ENCODE measurements at regions not wholly inside any gene's neighbourhood (a gene's known extent, or its start where the extent isn't known, plus 50 kb on each side); places are given as distances from the start of the nearest gene placed in this dataset.

DNA sequence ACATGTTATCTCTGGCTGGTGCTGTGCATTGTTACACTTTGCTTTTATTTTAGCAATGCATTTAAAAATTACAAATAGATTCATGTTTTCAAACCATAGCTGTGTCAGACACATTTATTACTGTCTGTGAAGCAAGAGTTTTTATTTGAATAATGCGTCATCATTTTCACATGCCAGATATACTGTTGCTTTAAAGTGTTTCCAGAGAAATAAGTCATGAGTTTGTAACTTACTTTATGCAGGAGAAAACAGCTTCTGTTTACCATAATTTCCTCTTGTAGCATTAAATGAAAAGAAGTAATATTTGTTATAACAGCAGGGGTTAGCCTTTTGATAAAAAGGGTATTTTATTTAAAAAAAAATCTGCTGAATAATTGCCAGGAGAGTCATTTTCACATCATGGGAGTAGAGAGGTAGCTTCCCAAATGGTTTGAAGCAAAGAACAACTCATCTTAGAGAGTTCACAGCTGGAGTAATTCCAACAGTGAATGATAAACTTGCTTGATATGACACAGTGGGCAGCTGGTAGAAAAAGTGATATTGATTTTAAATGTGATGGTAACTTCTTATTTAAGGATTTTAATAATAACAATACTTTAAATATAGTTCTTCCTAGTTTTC is 1274.5 kb upstream of the CRIM1 start:
- no peak for DNase-seq

DNA sequence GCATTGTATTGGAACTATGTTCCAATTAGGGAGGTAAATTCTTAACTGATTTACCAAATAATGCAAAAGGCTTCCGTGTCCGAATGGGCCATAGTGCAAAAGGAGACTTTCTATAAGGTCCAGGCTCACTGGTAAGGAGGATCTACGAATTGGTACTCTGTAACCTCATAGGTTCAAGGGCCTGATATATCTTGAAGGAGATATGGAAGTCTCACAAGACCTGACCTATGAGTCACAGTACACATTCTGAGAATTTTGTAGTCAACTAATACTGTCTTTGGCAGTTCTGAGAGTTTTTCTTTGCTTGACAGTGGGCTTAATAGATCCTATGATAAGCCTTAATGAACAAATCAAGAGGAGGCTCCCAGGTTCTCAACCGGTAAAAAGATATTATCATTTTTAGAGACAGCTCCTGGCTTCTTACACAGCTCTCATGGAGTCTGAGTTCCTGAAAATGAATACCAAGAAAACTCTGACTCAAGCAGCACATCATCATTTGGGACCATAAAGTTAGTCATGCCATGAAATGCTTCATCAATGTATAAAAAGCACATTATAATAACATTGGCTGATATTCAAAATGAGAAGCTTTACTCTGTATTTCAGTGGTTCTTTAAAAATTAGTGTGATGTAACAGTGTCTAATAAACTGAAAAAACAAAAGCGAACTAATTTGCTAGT is 1275.2 kb upstream of the CRIM1 start:
- no peak for DNase-seq

DNA sequence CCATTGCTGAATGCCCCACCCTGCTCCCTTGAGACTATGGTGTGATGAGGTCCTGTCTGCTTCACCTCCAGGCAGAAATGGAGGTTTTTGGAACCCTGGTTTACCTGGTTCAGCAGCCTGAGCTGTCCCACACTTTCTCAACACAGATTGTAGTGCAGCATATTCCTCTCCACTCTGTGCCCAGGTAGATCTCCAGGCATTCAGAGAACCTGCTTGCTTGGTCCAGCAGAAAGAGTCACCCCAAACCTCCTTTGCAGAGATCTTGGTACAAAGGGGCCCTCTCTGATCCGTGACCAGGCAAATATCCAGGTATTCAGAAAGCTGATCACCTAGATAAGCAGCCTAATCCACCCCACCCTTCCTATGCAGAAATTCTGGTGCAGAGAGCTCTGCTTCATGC is 1288.2 kb upstream of the CRIM1 start:
- DNase-seq, result no peak

DNA sequence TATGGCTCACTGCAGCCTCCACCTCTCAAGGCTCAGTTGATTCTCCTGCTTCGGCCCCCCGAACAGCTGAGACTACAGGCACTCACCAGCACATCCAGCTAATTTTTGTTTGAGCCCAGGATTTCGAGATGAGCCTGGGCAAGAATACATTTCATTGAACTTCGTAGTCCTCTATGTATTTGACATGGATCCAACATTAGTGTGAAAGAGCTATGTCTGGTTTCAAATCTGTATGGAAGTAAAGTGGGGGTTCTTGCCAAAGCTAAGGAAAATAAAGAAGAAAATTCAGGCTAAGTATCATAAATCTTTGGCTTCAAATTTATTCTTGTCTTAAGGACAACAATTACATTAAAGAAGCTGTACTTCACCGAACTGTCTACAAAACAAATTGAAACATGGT is 1291.7 kb upstream of the CRIM1 start:
- DNase-seq, result no peak

DNA sequence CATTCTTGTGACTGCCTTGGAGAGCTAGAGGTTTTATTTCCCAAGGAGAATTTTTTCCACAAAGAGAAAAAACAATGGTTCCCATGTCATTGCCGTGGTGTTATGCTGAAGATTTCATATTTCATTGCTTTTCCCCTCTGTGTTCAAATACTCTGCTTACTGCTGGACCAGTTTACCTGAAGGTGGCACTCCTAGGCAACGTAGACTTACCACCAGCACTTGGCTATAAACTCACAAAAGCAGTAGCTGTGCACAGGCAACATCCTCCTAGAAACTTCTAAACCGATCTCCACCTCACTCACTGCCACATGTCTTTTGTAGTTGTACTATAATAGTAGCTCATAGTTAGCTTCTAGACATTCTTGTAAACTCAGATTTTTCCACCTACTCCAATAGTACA is 1319.7 kb upstream of the CRIM1 start:
- DNase-seq, result no peak

DNA sequence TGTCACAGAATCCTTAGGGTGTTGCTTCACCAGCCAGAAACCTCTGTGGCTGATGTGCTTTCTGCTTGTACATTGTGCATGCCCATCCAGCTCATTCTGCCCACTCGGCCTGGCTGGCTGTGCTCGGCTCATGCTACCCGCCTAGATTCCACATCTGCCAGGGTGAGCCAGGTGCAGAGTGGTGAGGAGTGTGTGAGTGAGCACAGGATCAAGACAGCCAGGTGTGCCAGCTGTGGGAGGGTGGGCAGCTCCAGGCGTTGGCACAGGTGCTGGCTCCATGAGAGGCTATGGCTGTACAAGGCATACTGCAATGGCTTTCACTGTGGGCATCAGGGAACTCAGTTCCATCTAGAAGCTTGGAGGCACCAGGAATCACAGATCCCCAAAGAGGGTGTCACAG is 1321.8 kb upstream of the CRIM1 start:
- DNase-seq, result no peak

DNA sequence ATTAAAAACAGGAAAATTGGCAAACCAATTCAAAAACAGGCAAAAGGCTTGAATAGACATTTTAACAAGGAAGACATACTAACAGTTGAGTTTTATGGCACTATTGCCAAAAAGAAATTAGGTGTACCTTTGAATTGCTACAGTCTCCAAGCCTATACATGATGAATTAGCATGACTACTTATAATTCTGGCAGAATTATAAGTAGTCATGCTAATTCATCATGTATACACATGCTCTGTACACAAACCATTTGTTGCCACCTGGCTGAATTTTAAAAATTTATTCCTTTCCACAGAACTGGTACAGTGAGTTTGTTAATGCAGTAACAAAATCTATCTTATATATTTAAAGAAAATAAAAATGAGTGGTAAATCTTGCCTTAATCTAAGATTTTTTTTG is 1332.0 kb upstream of the CRIM1 start:
- no peak for DNase-seq

DNA sequence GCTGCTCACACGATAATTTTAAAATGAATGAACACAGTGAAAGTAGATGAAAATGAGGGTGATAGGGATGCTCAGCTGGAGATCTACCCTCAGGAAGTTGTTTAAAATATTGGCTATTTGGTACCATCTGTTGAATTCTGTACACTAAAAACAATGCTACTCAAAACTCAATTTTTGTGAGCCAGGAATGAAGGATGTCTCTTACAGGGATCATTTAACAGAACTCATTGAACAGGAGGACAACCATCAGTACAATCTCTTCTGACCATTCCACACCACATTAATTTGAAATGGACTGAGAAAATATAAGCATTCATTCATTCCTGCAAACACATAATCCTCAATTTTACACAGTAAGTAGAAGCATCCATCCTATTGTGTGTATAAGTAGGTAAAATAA is 1355.1 kb upstream of the CRIM1 start:
- no peak for DNase-seq

DNA sequence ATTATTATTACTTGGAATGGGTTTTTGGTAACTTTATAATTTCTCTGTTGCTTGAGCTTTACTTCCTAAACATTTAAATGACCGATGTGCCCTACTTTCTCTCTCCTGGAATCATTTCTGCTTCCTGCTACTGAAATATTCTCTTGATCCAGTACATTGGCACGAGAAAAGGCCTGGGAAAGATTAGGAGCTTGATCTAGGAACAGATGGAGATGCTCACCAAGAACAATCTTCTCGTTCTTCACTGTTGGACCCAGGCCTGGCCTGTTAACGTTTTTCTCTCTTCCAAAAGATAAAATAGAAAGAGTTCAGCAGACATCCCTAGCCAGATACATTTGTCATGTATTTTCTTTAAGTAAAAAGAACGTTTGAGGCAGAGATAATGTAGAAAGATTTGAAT is 1356.8 kb upstream of the CRIM1 start:
- no peak for DNase-seq

DNA sequence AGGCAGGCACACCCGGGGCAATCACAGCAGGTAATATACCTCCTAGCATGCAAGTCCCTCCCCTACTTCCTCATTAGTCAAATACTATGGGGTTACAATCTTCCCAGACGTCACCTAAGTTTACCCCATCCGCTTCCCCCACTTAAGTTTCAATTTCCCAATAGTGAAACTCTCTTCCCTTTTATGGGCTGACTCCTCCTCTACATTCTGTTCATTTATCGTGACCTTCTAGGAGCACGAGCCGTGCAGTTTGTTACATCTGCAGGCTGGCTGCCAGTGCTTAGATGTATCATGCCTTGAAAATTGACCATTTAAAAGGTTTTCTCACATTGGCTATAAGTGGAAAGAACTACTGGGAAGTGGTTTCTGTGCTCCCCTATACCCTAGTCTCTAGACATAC is 1357.8 kb upstream of the CRIM1 start:
- DNase-seq, result no peak

DNA sequence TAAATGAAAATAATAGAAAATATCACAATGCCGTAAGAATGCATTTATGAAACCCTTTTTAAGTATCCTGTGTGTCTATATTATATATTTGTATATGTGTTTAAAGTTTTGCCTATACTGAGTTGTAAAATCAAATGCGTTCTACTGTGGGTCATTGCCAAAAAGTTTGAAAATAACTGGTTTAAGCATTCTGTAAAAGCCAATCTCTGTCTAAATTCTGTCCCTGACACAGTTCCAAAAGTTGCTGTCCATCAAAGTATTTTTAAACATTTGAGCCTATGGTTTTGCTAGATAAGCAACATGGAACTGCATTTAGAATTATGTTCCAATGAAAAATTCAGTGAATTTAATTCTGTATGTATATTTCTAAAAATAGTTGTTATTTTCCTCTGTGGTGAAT is 1360.4 kb upstream of the CRIM1 start:
- DNase-seq, result no peak

DNA sequence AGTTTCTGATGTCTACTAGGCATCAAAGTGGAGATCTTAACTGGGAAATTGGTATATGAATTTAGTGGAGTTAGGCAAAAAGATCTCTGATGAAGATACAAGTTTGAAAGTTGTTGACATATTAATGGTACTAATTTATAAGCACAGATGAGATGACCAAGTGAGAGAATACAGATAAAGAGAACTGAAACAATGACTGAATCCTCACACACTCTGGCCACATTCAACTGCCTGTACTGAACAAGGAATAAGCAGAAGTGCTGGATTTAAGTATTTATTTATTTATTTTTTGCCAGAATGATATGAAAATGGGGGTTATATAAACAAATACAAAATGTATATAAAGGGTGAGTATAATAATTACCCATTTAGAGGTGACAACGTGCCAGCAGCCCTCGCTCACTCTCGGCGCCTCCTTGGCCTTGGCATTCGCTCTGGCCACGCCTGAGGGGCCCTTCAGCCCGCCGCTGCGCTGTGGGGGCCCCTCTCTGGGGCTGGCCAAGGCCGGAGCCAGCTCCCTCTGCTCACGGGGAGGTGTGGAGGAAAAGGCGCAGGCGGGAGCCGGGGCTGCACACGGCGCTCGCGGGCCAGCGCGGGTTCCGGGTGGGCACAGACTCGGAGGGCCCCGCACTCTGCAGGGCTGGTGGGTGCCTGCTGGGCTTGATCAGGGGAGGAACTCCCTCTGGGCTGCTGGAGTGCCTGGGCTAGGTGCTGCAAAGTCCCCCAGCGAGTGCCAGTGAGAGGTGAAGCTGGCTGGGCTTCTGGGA is 1363.9 kb upstream of the CRIM1 start:
- DNase-seq, result no peak

DNA sequence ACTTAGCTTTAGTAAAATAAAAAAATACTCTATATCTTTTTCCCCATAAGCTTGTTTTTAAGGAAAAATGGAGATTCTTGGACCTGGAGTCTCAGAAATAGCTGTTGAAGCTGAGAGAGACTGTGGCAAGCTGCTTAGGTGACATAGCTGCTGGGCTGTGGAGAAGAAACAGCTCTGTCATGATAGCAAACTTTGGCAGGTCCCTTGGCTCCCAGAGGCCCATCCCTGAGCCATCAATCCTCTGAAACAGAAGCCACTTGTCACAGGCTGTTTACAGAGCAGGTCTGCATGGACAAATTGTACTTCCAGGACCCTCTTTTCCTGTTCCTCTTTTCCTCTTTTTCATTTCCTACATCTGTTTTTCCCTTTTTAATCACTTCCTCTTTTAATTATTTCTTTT is 1370.1 kb upstream of the CRIM1 start:
- DNase-seq, result no peak

DNA sequence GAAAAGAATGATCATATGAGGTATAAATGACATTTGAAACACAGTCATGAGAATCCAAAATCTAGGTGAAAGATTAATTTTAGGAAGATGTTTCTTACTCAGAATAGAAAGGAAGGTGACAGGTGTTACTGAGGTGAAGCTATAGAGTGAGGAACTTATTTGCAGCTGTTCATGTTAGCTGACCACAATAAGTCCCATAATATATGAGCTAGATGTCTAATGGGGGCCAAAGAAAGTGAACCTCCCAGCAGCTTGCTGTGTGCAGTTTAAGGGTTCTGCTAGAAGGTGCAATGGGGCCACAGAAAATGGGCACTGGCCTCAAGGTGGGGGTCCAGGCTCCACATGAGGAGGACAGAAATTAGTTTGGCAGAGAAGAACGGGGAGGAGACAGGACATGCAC is 1374.9 kb upstream of the CRIM1 start:
- DNase-seq, result no peak

DNA sequence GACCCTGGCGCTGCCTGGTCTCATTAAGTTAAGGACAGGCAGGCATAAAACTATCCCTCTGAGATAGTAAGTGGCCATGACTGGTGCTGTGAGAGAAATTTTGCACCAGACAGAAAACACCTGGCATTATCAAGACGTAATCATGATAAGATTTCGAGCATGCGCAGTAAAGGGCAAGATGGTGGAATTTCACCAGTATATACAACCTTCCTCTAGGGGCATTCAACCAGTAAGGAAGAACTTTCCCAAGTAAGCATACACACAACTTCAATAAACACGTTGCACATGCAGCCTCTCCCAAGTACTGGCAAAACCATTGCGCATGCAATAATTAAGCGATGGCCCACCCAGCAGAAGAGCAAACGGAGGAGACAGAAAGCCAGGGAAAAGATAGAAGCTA is 1376.4 kb upstream of the CRIM1 start:
- no peak for DNase-seq

DNA sequence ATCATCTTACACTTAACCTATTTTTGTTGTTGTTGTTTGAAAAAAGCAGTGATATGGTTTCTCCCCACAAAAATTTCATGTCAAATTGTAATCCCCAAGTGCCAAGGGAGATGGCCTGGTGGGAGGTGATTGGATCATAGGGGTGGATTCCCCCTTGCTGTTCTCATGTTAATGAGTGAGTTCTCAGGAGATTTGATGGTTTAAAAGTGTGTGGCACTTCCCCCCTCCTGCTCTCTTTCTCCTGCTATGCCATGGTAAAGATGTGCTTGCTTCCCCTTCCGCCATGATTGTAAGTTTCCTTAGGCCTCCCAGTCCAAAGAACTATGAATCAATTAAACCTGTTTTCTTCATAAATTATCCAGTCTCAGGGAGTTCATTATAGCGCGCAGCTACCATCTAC is 1362.7 kb upstream of the FAM98A start:
- no peak for DNase-seq

DNA sequence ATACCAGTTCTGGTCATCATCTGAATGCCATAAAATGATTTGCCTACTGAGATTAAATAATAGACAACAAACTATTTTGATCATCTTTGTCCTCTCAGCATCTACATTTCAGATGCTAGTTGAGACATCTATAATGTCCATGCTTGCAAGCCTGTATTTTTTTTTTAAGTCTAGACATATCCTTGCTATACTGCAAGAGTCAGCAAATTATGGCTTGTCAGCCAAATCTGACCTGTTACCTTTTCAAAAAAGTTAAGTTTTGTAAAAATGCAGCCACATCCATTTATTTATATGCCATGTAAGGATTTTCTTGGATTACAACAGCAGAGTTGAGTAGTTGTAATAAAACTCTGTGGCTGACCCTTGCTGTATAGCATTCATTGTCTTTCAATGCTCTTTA is 1355.7 kb upstream of the FAM98A start:
- DNase-seq, result no peak

DNA sequence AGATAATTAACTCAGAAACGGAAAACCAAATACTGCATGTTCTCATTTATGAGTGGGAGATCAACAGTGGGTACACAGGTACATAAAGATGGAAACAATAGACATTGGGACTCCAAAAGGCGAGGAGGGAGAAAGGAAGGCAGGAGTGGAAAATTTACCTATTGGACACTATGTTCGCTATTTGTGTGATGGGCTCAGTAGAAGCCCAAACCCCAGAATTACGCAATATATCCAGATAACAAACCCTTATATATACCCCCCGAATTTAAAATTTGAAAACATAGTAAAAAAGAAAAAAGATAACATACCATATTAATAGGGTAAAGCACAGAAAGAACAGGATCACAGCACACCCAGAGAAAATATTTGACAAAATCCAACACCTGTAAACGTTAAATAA is 1351.7 kb upstream of the FAM98A start:
- no peak for DNase-seq

DNA sequence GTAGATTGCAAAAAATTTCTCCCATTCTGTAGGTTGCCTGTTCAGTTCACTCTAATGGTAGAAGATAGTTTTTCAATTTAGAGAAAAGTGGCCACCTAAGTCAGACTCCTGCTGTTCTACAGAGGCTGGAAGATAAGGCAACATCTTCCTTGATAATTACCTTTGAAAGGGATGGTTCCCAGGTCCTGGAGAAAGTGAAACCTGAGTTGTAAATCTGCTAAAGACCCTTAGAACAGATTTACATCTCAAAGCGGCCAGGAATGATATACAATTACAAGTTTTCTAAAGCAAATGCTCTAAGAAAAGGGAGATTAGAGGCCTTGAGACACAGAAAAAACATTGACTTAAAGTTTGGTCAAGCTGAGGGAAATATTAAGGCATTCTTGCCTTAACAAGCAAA is 1350.2 kb upstream of the FAM98A start:
- no peak for DNase-seq

DNA sequence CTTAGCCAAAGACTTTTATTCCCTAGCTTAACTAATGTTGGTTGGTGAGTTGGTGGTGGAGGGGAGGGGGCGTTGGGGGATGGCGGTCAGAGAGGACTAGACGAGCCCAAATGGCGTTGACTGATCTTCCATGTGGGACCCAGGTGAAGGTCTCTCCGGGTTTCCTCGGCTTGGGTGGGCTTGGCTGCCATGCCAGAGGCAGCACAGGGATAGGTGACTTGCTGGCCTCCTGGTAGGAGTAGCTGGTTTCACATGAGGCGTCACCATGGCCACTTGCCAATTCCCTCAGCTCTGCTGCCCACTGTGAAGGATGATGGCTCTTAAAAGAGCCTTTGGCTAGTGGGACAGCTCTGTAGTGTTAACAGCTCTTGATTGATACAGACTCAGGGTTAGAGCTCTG is 1337.0 kb upstream of the FAM98A start:
- no peak for DNase-seq

DNA sequence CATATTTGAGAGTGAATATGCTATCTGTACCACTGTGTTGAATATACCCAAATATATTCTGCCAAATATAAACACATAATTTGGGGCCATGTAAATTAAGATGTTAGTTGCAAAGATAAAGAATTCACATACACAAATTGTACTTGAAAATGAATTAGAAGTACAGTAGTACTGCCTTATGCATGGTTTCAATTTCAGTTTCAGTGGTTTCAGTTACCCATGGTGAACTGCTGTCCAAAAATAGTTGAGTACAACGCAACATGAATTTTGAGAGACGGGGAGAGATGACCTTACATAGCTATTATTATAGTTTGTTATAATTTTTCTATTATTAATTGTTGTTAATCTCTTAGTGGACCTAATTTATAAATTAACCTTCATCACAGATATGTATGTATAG is 1313.0 kb upstream of the FAM98A start:
- DNase-seq, result no peak

DNA sequence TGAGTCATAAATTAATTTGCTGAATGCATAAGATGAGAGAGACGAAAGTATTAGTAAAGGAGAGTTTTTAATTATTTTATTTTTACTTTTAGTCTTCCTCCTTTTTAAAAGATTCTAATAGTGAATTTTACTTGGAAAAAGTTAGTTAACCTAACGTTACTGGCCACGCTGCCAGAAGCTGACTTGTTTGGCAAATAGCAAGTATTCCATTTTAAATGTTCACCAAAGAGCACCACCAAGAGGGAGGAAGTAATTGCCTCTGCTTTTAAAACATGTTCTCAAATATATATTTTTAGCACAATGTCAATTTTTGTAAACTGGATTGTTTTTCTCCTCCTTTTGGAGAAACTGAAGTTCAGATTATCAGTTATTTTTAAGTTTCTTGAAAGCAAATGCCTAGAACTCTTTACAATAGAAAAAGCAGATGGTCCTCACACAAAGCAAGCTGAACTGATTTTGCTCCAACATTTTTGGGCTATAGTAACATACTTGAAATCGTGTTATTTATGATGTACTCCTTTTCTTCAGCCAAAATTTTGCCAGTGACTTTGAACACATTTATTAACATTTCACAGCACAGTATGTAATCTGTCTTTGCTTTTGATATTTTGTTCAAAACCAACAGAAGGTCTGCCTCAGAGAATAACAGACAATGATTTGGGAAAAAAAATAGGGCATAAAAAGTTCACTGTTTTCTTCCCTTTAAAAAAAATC is 1311.0 kb upstream of the FAM98A start:
- no peak for DNase-seq

DNA sequence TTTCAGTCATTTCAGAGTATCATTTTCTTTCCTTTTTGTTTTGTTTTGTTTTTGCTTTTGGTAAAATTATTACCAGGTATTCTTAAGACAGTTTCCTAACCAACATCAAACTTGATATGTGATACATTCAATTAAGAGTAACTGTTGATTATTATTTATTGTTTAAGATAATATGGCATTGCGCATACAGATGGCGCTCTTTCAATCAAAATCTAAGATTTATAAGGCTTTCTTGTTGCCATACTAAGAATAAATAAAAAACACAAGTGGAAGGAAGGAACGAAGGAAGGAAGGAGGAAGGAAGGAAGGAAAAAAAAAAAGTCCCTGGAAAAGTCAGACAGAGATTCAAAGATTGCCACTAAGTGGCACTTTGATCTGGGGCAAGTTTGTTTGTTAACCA is 1308.7 kb upstream of the FAM98A start:
- DNase-seq, result no peak

DNA sequence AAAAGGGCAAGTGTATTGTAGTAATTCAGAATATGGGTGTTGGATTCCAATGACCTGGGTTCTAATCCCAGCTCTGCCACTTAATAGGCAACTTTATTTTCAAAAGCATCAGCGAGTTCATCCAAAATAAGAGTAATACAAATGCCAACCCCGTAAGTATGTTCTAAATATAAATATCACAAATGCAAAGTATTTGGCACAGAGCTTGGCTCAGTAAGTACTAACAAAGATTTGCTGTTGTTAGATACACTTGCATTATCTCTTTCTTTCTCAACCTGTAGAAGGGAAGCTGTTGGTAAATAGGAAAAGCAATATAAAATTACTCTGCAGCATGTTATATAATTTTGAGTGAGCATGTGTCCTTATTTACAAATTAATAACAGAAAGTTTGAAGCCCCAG is 1302.6 kb upstream of the FAM98A start:
- DNase-seq, result no peak
